ENCODE measurements at regions not wholly inside any gene's neighbourhood (a gene's known extent, or its start where the extent isn't known, plus 50 kb on each side); places are given as distances from the start of the nearest gene placed in this dataset.

GRCh38 chr2:83305758-83306378, 1153.2 kb downstream of the SUCLG1 start:
- TF ChIP-seq, protein P1, sequence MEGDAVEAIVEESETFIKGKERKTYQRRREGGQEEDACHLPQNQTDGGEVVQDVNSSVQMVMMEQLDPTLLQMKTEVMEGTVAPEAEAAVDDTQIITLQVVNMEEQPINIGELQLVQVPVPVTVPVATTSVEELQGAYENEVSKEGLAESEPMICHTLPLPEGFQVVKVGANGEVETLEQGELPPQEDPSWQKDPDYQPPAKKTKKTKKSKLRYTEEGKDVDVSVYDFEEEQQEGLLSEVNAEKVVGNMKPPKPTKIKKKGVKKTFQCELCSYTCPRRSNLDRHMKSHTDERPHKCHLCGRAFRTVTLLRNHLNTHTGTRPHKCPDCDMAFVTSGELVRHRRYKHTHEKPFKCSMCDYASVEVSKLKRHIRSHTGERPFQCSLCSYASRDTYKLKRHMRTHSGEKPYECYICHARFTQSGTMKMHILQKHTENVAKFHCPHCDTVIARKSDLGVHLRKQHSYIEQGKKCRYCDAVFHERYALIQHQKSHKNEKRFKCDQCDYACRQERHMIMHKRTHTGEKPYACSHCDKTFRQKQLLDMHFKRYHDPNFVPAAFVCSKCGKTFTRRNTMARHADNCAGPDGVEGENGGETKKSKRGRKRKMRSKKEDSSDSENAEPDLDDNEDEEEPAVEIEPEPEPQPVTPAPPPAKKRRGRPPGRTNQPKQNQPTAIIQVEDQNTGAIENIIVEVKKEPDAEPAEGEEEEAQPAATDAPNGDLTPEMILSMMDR (IDR thresholded peaks at IDR 0.05; ENCODE audit: poor library complexity), result no peak
- TF ChIP-seq EZH2 (IDR thresholded peaks at IDR 0.05; ENCODE audit: borderline replicate concordance), result no peak
- TF ChIP-seq EZH2phosphoT487 (IDR thresholded peaks at IDR 0.05; ENCODE audit: low read depth, severe bottlenecking, unreplicated experiment), result no peak
